ENCODE measurements at regions not wholly inside any gene's neighbourhood (a gene's known extent, or its start where the extent isn't known, plus 50 kb on each side); places are given as distances from the start of the nearest gene placed in this dataset.

DNA sequence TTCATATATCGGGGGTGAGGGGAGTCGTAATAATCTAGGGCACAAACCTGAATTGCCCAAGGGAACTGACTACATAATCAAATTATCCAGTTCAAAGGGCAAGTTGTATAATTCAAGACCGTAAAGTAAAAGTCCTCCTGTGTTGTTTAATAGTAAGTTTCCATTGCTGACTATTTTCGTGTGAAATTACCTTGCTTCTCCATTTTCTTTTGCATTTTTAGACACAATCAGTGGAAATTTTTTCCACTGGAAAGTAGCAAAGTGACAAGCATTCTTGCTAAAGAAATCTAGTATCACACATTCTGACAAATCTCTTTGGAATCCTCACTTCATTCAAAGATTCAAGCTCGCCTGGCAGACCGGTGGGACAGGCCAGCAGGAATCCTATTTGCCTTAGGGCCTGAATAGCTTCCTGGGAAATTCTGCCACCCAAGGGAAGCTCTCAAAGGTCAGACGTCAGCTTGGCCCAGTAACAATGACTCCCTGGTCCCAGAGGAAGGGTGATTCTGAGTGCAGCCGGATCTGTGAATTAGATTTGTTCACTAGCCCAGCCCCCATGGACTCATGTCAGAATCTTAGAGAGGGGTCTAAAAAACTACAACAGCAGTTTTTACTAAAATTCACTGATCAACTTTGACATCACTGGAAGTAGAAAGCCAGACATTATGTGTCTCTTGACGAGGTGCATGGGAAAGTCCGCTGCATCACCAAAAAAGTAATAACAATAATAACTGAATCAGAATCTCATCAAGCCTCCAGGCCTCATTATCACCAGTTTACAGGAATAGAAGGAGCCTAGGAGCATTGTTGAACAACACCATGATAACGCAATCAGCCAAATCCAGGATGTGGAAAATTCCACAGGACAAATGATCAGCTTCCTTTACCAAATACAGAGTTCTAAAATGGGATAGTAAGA is 161.0 kb downstream of the SKIDA1 start:
- Histone ChIP-seq H3K36me3 (replicated peaks in 1 of 2; ENCODE audit: insufficient read depth in 1 of 2, low read depth in 2 of 2) (no peaks in the 10 kb centered on the region), H3K27me3 (no peaks in the 10 kb centered on the region), H3K9me3 (no peaks in the 10 kb centered on the region), H3K27ac (peak overlapping the region in 2 of 4 donors; percentile 23 to 25), H3K4me3 (no peak overlapping the region), H3K4me1 (no peaks in the 10 kb centered on the region)
- no peak for TF ChIP-seq POLR2A (IDR thresholded peaks at IDR 0.05)
- TF ChIP-seq, protein P1, sequence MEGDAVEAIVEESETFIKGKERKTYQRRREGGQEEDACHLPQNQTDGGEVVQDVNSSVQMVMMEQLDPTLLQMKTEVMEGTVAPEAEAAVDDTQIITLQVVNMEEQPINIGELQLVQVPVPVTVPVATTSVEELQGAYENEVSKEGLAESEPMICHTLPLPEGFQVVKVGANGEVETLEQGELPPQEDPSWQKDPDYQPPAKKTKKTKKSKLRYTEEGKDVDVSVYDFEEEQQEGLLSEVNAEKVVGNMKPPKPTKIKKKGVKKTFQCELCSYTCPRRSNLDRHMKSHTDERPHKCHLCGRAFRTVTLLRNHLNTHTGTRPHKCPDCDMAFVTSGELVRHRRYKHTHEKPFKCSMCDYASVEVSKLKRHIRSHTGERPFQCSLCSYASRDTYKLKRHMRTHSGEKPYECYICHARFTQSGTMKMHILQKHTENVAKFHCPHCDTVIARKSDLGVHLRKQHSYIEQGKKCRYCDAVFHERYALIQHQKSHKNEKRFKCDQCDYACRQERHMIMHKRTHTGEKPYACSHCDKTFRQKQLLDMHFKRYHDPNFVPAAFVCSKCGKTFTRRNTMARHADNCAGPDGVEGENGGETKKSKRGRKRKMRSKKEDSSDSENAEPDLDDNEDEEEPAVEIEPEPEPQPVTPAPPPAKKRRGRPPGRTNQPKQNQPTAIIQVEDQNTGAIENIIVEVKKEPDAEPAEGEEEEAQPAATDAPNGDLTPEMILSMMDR (IDR thresholded peaks at IDR 0.05), result no peak
- intact Hi-C loops (cut with DNase I), result no loop called here
- 66 to 67% methylated on average over 11 of the region's 11 CpGs for whole genome bisulfite sequencing, 2 donors
- ATAC-seq (no peak), DNase-seq (no peak)

DNA sequence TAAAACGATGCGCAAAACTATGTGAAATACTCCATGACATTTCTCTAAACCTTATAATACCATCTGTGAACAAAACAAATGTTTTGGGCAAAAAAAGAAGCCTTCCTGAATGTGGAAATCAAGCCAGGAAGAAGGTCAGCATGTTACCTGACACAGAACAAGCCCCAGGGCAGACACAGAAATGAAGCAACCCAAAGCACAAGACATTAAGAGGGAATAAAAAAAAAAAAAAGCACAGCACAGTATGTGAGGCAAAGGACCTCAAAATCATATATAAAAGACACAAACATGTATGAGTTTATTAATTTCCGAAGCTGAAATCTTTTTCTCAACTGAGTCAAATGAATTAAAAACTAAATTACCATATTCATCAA is 161.8 kb downstream of the SKIDA1 start:
- intact Hi-C loops (cut with DNase I), result no loop called here

DNA sequence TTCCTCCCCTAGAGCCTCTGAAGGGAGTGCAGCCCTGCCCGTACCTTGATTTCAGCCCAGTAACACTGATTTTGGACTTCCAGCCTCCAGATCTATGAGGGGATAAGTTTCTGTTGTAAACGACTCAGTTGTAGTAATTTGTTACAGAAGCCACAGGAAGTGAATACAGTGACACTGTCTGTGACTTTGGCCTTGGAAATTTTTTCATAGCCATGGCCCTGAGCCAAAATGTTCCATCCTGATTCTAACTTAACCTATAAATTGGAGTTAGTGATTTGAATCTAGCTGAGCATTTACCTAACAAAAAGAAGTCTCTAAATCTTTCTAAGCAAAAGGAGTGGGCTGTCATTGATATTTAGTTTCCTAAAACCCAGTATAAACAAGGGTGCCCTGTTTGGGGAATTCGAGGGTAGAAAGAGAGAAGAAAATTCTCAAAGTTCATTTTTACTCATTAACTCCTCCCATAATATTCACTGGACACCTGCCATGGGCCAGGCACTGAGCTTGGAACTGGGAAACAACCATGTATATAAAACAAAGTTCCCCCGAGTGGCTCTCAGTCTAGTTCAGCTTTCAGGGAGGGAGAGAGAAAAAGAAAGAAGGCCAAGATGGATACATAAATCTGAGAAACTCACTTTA is 162.3 kb downstream of the SKIDA1 start:
- Histone ChIP-seq H3K9me3 (no peaks in the 10 kb centered on the region), H3K27ac (peak overlapping the region in 1 of 4 donors; percentile 23), H3K4me1 (no peaks in the 10 kb centered on the region), H3K4me3 (no peak overlapping the region), H3K27me3 (no peaks in the 10 kb centered on the region), H3K36me3 (replicated peaks in 1 of 2; ENCODE audit: insufficient read depth in 1 of 2, low read depth in 2 of 2) (no peaks in the 10 kb centered on the region)
- WGBS, 2 donors, result 31 to 50% methylated on average over 4 of the region's 4 CpGs
- TF ChIP-seq, protein P1 (IDR thresholded peaks at IDR 0.05), result no peak
- TF ChIP-seq POLR2A (IDR thresholded peaks at IDR 0.05), result no peak
- intact Hi-C loops (cut with DNase I), result no loop called here
- ATAC-seq (no peak), DNase-seq (no peak)

More for the DNA sequence above, 161.8 kb downstream of the SKIDA1 start:
- H3K4me3 ChIP-seq, result no peak overlapping the region
- no peaks in the 10 kb centered on the region for H3K27me3 ChIP-seq
- 84 to 87% methylated on average over 3 of the region's 3 CpGs for WGBS, 2 donors
- H3K27ac ChIP-seq, result peak overlapping the region in 1 of 4 donors; percentile 23
- no peaks in the 10 kb centered on the region for H3K36me3 ChIP-seq (replicated peaks in 1 of 2; ENCODE audit: insufficient read depth in 1 of 2, low read depth in 2 of 2)
- TF ChIP-seq, protein P1 (IDR thresholded peaks at IDR 0.05), result no peak
- no peak for TF ChIP-seq POLR2A (IDR thresholded peaks at IDR 0.05)
- ATAC-seq, result no peak
- H3K4me1 ChIP-seq, result no peaks in the 10 kb centered on the region
- DNase-seq, result no peak
- no peaks in the 10 kb centered on the region for H3K9me3 ChIP-seq

DNA sequence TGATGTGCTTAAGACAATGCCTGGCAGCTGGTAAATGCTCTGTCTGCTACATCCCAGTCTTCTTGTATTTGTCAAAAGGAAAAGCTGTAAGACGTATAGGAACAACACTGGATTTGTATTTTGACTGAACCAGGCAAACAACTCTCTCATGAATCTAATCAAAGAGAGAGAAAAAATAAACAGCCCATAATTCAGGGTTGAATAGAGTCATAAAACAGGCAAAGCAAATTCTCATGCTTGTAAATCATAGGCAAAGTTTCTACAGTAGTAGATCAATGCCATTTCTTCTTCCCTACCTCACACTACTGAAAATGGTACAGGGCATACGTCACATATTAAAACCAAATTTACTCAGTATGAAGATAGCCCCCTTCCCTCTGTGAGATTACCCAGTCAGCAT is 166.3 kb downstream of the SKIDA1 start:
- H3K4me3 ChIP-seq, result no peak overlapping the region
- H3K9me3 ChIP-seq, result no peaks in the 10 kb centered on the region
- no peak overlapping the region for H3K27ac ChIP-seq
- no peak for ATAC-seq
- H3K36me3 ChIP-seq (replicated peaks in 1 of 2; ENCODE audit: insufficient read depth in 1 of 2, low read depth in 2 of 2), result no peaks in the 10 kb centered on the region
- H3K4me1 ChIP-seq, result no peaks in the 10 kb centered on the region
- WGBS, 2 donors, result 63% methylated on average over 2 of the region's 2 CpGs
- intact Hi-C loops (cut with DNase I), result no loop called here
- no peak for TF ChIP-seq POLR2A (IDR thresholded peaks at IDR 0.05)
- TF ChIP-seq, protein P1 (IDR thresholded peaks at IDR 0.05), result no peak
- DNase-seq, result no peak
- H3K27me3 ChIP-seq, result no peaks in the 10 kb centered on the region
